A673 (cell line): ENCODE measurements at regions not wholly inside any gene's neighbourhood (a gene's known extent, or its start where the extent isn't known, plus 50 kb on each side); places are given as distances from the start of the nearest gene placed in this dataset.

Experiments used
- BruUV-seq: library from RNA; stranded (reverse); fragments of 400-500 nt; replicated peaks from 2 replicates; lab custom pipeline; 2021; lab: Mats Ljungman, UMichigan
- CTCF ChIA-PET: fragments of 300-600 bp; sonication (Branson Sonifier 250); formaldehyde crosslinking; loops from one replicate; lab custom pipeline; 2022; ENCODE audit warnings: antibody characterized with exemption; lab: Charles Lee
- POLR2A ChIA-PET: fragments of 300-600 bp; sonication (Branson Sonifier 250); formaldehyde crosslinking; loops from one replicate; lab custom pipeline; 2022; ENCODE audit warnings: antibody characterized with exemption; ENCODE audit not compliant: low non-redundant PET; lab: Charles Lee
- DNase-seq: peaks from one replicate; pipeline ENCODE4 v3.0.0-alpha.2; 2015; ENCODE audit warnings: low spot score
- H3K27ac ChIP-seq: fragments of 200-600 bp; sonication (generic); 2 replicates; pipeline ENCODE4 v1.5.1; 2016; ENCODE audit warnings: mixed run types, low read depth, mild to moderate bottlenecking, mixed read lengths, antibody characterized with exemption, low read length; ENCODE audit not compliant: poor library complexity, severe bottlenecking
- H3K27me3 ChIP-seq: fragments of 200-600 bp; sonication (generic); replicated peaks from 2 replicates; pipeline ENCODE4 v1.6.1; 2017; ENCODE audit warnings: mixed run types, low read depth, mild to moderate bottlenecking, mixed read lengths, antibody characterized with exemption, low read length; ENCODE audit not compliant: insufficient read depth, poor library complexity
- H3K36me3 ChIP-seq: fragments of 200-600 bp; sonication (generic); 2 replicates; pipeline ENCODE4 v1.6.1; 2016; ENCODE audit warnings: mixed run types, mild to moderate bottlenecking, mixed read lengths, antibody characterized with exemption, low read length; ENCODE audit not compliant: insufficient read depth, poor library complexity, severe bottlenecking
- H3K4me1 ChIP-seq: fragments of 200-600 bp; sonication (generic); 2 replicates; pipeline ENCODE4 v1.6.1; 2017; ENCODE audit warnings: mixed run types, mild to moderate bottlenecking, mixed read lengths, antibody characterized with exemption, low read length; ENCODE audit not compliant: insufficient read depth, poor library complexity, severe bottlenecking
- H3K4me3 ChIP-seq: fragments of 200-600 bp; sonication (generic); 2 replicates; pipeline ENCODE4 v1.5.1; 2016; ENCODE audit warnings: low read depth, mixed run types, mild to moderate bottlenecking, mixed read lengths, low read length; ENCODE audit not compliant: poor library complexity, severe bottlenecking
- H3K9me3 ChIP-seq: fragments of 200-600 bp; sonication (generic); 2 replicates; pipeline ENCODE4 v1.6.1; 2016; ENCODE audit warnings: mixed run types, low read depth, mild to moderate bottlenecking, mixed read lengths, antibody characterized with exemption, low read length; ENCODE audit not compliant: poor library complexity, severe bottlenecking
- CTCF ChIP-seq: fragments of 300-800, 200-600 bp; sonication (generic); conservative IDR thresholded peaks from 2 replicates; pipeline ENCODE4 v1.5.1; 2017; ENCODE audit warnings: low read depth, mild to moderate bottlenecking, antibody characterized with exemption, low read length, moderate library complexity, mixed read lengths
- EZH2 ChIP-seq: fragments of 200-600 bp; sonication (generic); IDR thresholded peaks from 2 replicates; pipeline ENCODE4 v1.6.1; 2017; ENCODE audit warnings: borderline replicate concordance, low read depth, mild to moderate bottlenecking, mixed read lengths, antibody characterized with exemption, low read length; ENCODE audit not compliant: poor library complexity, severe bottlenecking
- intact Hi-C: fragments of 100-400 bp; cut with micrococcal nuclease; formaldehyde crosslinking; loops from one replicate; pipeline ENCODE4 v1.10.0; 2022; ENCODE audit not compliant: unreplicated experiment

DNA sequence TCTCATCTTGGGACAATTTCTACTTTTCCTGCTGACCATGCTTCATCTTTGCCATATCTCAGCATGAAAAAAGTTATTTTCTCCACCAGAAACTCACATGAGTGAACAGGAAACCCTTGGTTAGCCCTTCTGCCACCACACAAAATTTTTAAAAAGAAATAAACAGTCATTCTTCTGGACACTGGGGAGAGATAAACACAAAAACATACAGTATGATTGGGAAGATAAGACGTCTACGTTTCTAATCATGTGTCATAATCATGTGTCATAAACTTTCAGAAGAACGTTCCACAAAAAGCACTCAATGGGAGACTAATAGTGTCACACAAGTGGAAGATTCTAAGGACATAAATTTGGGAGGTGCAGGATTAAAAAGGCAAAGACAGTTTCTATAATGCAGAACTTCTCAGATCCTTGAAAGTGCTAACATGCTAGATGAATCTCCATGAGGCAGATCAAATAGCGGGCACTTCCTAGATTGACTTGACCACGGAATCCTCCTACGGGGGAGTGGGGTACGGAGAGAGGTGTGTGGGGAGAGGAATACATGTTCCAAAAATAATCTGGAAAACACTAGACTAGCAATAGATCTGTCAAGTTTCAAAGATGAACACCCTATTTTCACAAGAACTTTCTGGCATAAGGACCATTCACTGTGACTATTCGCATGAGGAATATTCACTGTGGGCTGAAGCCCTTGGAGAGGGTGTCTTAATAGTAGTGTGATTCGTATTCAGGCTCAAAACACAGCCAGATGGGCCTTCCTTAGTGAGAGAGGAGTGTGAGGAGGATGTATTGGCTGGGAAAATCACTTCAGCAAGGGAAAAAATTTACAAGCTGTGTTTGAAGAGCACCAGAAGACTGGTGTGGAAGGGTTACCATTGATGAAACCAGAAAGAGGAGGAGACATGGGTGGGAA, 206.7 kb downstream of the SETD4 start:
- no peaks in the 10 kb centered on the region for H3K36me3 ChIP-seq
- TF ChIP-seq CTCF (no peak), EZH2 (no peak)
- ChIA-PET POLR2A (no interaction called here), CTCF (interaction anchor here (0.7 kb wide), 1 partner anchor 14 kb away, joined by 5 read pairs; no protein-coding TSS in a partner anchor)
- no TSS peak for BruUV-seq
- peaks cover 49% of the 10 kb centered on the region for H3K27me3 ChIP-seq
- H3K27ac ChIP-seq = no peak overlapping the region
- intact Hi-C loops = no loop called here
- no peak overlapping the region for H3K4me3 ChIP-seq
- DNase-seq = no peak
- H3K4me1 ChIP-seq = no peaks in the 10 kb centered on the region
- no peaks in the 10 kb centered on the region for H3K9me3 ChIP-seq

GRCh38 chr21:35852820-35853219, 207.5 kb downstream of the SETD4 start:
- no peak overlapping the region for H3K27ac ChIP-seq
- H3K27me3 ChIP-seq = peaks cover 52% of the 10 kb centered on the region
- no TSS peak for BruUV-seq
- POLR2A ChIA-PET = no interaction called here
- H3K9me3 ChIP-seq = no peaks in the 10 kb centered on the region
- DNase-seq = no peak
- intact Hi-C loops = no loop called here
- CTCF ChIA-PET = no interaction called here
- H3K4me1 ChIP-seq = no peaks in the 10 kb centered on the region
- no peak overlapping the region for H3K4me3 ChIP-seq
- no peaks in the 10 kb centered on the region for H3K36me3 ChIP-seq
- no peak for TF ChIP-seq CTCF
- TF ChIP-seq EZH2 = no peak

DNA sequence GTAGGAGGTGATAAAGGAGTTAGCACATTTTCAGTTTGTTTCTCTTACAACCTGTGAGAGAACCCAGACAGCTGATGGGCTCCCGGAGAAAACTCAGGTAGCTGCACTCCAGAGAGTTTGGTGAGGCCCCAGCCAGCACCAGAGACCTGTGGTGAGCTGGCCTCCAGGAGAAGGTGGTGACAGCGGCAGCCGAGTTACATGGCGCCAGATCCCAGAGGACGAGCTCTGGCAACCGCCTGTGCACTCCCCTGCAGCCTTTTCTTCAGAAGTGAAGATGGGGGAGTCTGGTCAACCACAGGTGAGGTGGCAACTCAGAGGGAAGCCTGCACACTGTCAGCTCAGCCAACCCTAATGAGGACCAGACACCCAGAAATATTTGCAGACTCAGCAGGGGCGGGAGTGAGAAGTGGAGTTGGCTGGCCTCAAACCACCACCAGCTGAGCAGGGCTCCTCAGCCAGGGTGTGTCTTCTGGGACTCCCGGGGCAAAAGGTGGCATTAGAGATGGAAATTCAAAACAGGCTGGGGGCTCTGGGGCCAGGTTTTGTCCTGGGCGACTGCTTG, 209.7 kb downstream of the SETD4 start:
- H3K27ac ChIP-seq = no peak overlapping the region
- TF ChIP-seq CTCF (no peak), EZH2 (no peak)
- H3K4me3 ChIP-seq = no peak overlapping the region
- no peak for DNase-seq
- intact Hi-C loops = no loop called here
- ChIA-PET CTCF (no interaction called here), POLR2A (no interaction called here)
- BruUV-seq = no TSS peak
- no peaks in the 10 kb centered on the region for H3K4me1 ChIP-seq
- H3K36me3 ChIP-seq = no peaks in the 10 kb centered on the region
- no peaks in the 10 kb centered on the region for H3K9me3 ChIP-seq
- peaks cover 64% of the 10 kb centered on the region for H3K27me3 ChIP-seq
